ENCODE measurements at regions not wholly inside any gene's neighbourhood (a gene's known extent, or its start where the extent isn't known, plus 50 kb on each side); places are given as distances from the start of the nearest gene placed in this dataset.
"Not testable (repeated sequence)": the region's sequence is repeated elsewhere in the genome, so short reads cannot be mapped to it uniquely, and the experiment has no call there.

DNA sequence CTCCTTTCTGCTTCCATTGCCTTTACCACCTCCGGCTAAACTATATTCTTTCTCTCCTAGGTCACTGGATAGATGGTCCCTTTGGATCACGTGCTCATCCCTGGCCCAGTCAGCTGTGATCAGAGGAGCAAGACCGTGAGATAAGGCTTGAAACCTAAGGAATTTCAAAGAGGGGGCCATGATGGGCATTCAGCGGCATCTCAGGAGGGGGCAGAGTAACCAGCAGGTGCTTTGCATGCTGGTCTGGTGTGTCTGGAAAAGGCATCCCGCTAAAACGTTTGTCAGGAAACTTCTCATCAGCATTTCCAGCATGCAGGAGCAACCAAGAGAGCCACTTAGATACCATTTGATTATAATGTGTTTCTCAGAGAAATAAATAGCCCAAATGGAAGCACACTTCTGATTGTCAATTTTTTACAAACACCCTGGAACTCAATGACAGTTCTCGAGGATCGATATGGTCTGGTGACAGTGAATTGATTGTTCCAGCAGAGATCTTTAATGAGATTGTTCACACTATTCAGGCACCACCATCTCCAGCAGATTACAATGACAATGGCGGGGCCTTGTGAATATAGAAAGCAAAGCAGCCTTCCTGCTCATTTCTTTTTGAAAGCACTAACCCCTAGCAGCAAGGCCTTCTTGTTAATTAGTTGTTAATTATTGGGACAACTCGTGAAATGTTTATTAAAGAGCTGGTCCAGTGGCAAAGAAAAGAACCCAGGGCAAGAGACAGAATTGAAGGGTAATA lies 327.1 kb downstream of the PTTG2 start:
- in situ Hi-C loops (cut with MboI; ENCODE audit: low pct_unique_long_range_greater_than_20kb in 2 of 9, low sequenced_read_pairs in 9 of 9, unreplicated experiment in 9 of 9): no loop called here
- Histone ChIP-seq H3K4me3 (no peak overlapping the region), H3K27ac (peak overlapping the region; percentile 22 to 48), H3K4me1 (replicated peaks in 1 of 2) (peaks cover 21 to 22% of the 10 kb centered on the region in 2 donors)
- peak in 5 of 8 experiments; percentile 56 to 72 (median 62) for ATAC-seq (replicated peaks in 6 of 8)
- WGBS, 10 experiments: 0 to 88% (median 14%) methylated on average over 1 to 9 of the region's 10 CpGs; no CpG with 5 or more reads in 1 of the 10 experiments

DNA sequence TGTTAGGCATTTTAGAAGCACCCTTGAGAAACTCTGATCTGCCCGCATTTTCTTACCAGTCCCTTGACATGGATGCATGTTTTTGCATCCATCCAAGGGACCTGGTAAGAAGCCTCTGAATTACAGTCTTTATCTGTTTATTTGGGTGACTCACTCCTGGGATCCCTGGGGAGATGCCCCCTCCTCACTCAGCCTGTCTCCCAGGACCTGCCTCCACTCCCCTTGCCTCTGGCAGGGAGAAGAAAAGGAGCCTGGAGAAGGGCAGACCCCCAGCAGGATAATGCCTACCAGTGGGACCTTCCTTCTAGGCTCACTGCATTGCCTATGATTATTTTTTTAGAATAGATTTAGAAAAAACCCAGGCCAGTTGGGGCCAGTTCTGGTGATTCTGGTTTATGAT lies 329.4 kb downstream of the PTTG2 start:
- WGBS, 10 experiments: 80 to 100% (median 92%) methylated on average over 1 of the region's 1 CpG; no CpG with 5 or more reads in 6 of the 10 experiments
- no peak overlapping the region for H3K27ac ChIP-seq
- H3K4me3 ChIP-seq: no peak overlapping the region
- peaks cover 21 to 22% of the 10 kb centered on the region in 2 donors for H3K4me1 ChIP-seq (replicated peaks in 1 of 2)
- peak in 4 of 8 experiments; percentile 52 to 72 (median 54) for ATAC-seq (replicated peaks in 6 of 8)
- in situ Hi-C loops (cut with MboI; ENCODE audit: low pct_unique_long_range_greater_than_20kb in 2 of 9, low sequenced_read_pairs in 9 of 9, unreplicated experiment in 9 of 9): no loop called here

DNA sequence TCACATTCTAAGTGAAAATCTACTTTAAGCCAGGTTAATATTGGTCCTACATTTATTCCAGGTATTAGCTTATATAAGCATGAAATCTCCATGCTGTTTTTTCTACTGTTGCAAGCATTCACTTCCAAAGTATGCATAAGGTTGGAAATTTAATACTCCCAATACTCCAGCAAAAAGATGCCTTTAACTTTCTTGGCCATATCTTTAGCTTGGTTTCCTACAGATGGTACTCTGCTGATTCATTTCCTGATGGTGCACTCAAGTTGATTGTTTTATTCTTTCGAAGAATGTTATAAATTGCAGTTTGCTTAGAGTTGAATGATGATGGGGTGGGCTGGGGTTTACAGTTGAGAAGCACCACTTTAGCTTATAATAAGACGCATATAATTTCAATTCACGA lies 330.2 kb downstream of the PTTG2 start:
- peak in 1 of 8 experiments; percentile 16 for ATAC-seq (replicated peaks in 6 of 8)
- Histone ChIP-seq H3K4me1 (replicated peaks in 1 of 2) (peaks cover 21 to 22% of the 10 kb centered on the region in 2 donors), H3K4me3 (no peak overlapping the region), H3K27ac (no peak overlapping the region)
- WGBS, 10 experiments: 66 to 100% (median 89%) methylated on average over 1 to 3 of the region's 3 CpGs
- in situ Hi-C loops (cut with MboI; ENCODE audit: low pct_unique_long_range_greater_than_20kb in 2 of 9, low sequenced_read_pairs in 9 of 9, unreplicated experiment in 9 of 9): no loop called here

DNA sequence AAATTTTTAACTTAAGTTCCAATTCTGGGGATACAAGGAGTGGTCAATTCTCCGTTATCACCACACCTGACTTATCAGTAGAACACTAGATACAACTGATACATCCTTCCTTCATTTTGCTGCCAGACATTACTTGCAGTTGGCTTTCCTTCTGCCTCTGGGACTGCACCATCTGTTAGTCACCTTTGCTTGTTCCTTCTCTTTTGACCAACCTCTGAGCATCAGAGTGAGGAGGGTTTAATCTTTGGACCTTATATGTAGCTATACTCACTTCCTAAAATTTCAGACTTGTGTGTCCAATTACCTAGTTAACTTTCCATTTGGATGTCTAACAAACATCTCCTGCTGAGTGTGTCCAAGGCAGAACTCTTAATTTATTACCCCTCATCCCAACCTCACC lies 330.7 kb downstream of the PTTG2 start:
- in situ Hi-C loops (cut with MboI; ENCODE audit: low pct_unique_long_range_greater_than_20kb in 2 of 9, low sequenced_read_pairs in 9 of 9, unreplicated experiment in 9 of 9): no loop called here
- no peak overlapping the region for H3K27ac ChIP-seq

DNA sequence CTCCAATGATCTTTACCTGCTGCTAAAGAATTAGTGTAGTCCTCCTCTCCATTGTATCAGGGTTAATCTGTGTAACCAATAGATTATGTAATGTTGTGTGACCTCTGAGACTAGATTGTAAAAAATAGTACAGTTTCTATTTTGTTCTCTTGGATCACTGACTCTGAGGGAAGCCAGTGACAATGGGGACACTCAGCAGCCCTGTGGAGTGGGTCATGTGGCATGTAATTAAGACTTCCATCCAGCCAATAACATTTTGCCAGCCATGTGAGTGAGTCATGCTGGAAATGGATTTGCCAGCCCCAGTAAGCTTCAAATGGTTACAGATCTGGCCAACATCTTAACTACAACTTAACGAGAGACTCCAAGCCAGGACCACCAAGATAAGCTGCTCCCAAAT lies 332.3 kb downstream of the PTTG2 start:
- Histone ChIP-seq H3K4me3 (no peak overlapping the region), H3K27ac (no peak overlapping the region), H3K4me1 (replicated peaks in 1 of 2) (peaks cover 14 to 15% of the 10 kb centered on the region in 2 donors)
- ATAC-seq (replicated peaks in 6 of 8): no peak
- 83 to 100% (median 91%) methylated on average over 1 of the region's 1 CpG; no CpG with 5 or more reads in 4 of the 10 experiments for WGBS, 10 experiments
- in situ Hi-C loops (cut with MboI; ENCODE audit: low pct_unique_long_range_greater_than_20kb in 2 of 9, low sequenced_read_pairs in 9 of 9, unreplicated experiment in 9 of 9): no loop called here

More for the DNA sequence above, 330.7 kb downstream of the PTTG2 start:
- no peak for ATAC-seq (replicated peaks in 6 of 8)
- 80 to 100% (median 100%) methylated on average over 1 of the region's 1 CpG; no CpG with 5 or more reads in 1 of the 10 experiments for WGBS, 10 experiments
- Histone ChIP-seq H3K4me1 (replicated peaks in 1 of 2) (peaks cover 21 to 22% of the 10 kb centered on the region in 2 donors), H3K4me3 (no peak overlapping the region)

DNA sequence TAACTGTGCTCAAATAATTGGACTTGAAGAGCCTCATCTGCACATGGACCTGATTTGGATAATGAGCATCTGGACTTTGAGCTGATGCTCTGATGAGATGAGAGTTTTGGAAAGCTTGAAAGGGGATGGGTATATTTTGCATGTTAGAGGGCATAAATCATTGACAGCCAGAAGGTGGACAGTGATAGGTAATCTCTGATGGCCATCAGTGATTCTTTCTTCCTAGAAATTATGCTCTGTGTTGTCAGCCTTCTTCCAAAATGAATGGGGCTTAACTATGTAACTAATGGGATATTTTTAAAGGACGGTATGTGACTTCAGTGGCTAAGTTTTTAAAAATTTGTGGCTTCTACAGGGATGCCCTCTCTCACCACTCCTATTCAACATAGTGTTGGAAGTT lies 334.0 kb downstream of the PTTG2 start:
- 56 to 100% (median 70%) methylated on average over 1 of the region's 1 CpG; no CpG with 5 or more reads in 3 of the 10 experiments for WGBS, 10 experiments
- in situ Hi-C loops (cut with MboI; ENCODE audit: low pct_unique_long_range_greater_than_20kb in 2 of 9, low sequenced_read_pairs in 9 of 9, unreplicated experiment in 9 of 9): no loop called here
- peaks cover 5 to 9% of the 10 kb centered on the region in 2 donors for H3K4me1 ChIP-seq (replicated peaks in 1 of 2)
- no peak overlapping the region for H3K27ac ChIP-seq
- no peak overlapping the region for H3K4me3 ChIP-seq
- no peak for ATAC-seq (replicated peaks in 6 of 8)

DNA sequence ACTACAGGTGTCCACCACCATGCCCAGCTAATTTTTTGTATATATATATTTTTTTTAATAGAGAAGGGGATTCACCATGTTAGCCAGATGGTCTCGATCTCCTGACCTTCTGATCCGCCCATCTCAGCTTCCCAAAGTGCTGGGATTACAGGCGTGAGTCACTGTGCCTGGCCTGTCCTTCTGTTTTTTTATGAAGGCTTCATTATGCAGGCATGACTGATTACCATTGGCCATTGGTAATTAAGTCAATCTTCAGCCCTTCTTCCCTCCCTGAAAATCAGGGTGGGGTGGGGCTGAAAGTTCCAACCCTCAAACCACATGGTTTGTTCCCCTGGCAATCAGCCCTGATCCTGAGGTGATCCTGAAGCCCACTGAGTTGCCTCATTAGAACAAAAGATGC lies 336.9 kb downstream of the PTTG2 start:
- 25 to 100% (median 97%) methylated on average over 2 to 3 of the region's 3 CpGs; no CpG with 5 or more reads in 6 of the 10 experiments for WGBS, 10 experiments
- Histone ChIP-seq H3K4me3 (no peak overlapping the region), H3K27ac (no peak overlapping the region), H3K4me1 (replicated peaks in 1 of 2) (no peaks in the 10 kb centered on the region)
- peak in 2 of 8 experiments; percentile 76 to 90 for ATAC-seq (replicated peaks in 6 of 8)
- in situ Hi-C loops (cut with MboI; ENCODE audit: low pct_unique_long_range_greater_than_20kb in 2 of 9, low sequenced_read_pairs in 9 of 9, unreplicated experiment in 9 of 9): no loop called here

DNA sequence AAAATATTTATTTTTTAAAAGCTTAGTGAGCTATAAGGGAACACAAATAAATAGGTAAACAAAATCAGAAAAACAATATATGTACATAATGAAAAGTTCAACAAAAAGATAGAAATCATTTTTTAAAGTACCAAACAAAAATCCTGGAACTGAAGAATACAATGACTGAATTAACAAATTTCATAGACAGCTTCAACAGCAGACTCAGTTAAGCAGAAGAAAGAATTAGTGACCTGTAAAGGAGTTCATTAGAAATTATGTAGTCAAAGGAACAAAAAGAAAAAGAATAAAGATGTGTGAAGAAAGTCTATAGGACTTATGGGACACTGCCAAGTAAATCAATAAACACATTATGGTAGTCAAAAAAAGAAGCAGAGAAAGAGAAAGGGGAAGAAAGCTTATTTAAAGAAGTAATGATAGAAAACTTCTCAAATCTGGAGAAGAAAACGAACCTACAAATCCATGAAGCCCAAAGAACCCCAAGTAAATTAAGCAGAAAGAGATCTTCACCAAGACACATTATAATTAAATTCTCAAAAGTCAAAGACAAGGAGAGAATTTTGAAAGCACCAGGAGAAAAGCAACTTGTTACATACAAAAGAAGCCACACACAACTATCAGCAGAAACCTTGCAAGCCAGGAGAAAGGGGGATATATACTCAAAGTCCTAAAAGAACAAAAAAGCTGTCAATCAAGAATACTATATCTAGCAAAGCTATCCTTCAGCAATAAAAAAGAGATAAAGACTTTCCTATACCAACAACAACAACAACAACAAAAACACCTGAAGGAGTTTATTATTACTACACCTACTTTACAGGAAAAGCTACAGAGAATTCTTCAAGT lies 338.9 kb downstream of the PTTG2 start:
- WGBS, 10 experiments: 0 to 64% (median 50%) methylated on average over 1 of the region's 1 CpG; no CpG with 5 or more reads in 2 of the 10 experiments
- in situ Hi-C loops (cut with MboI; ENCODE audit: low pct_unique_long_range_greater_than_20kb in 2 of 9, low sequenced_read_pairs in 9 of 9, unreplicated experiment in 9 of 9): no loop called here
- no peak for ATAC-seq (replicated peaks in 6 of 8)
- no peaks in the 10 kb centered on the region for H3K4me1 ChIP-seq (replicated peaks in 1 of 2)
- no peak overlapping the region for H3K4me3 ChIP-seq
- H3K27ac ChIP-seq: no peak overlapping the region

DNA sequence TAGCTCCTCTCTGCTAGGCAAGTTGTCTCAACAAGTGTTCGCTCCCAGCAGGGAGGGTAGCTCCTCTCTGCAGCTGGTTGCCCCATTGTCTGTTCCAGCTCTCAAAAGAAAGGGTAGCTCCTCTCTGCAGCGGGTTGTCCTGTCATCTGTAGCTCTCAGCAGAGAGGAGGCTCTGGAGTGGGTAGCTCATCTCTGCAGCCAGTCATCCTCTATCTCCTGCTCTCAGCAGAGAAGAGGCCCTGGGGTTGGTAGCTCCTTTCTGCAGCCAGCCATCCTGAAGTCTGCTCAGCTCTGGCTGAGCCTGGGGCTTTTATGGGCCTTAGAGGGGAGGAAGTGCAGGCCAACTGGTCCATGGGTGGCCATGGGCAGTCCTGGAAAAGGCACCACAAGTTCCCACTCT lies 342.7 kb downstream of the PTTG2 start:
- 33 to 100% (median 54%) methylated on average over 1 to 2 of the region's 2 CpGs; no CpG with 5 or more reads in 5 of the 10 experiments for WGBS, 10 experiments
- no peaks in the 10 kb centered on the region for H3K4me1 ChIP-seq (replicated peaks in 1 of 2)
- no peak for ATAC-seq (replicated peaks in 6 of 8)
- no peak overlapping the region for H3K27ac ChIP-seq
- H3K4me3 ChIP-seq: no peak overlapping the region
- in situ Hi-C loops (cut with MboI; ENCODE audit: low pct_unique_long_range_greater_than_20kb in 2 of 9, low sequenced_read_pairs in 9 of 9, unreplicated experiment in 9 of 9): loop anchor here in 2 of 9 experiments (25.0 kb wide), 4 partner anchors 116 to 434 kb away; no protein-coding TSS in a partner anchor

DNA sequence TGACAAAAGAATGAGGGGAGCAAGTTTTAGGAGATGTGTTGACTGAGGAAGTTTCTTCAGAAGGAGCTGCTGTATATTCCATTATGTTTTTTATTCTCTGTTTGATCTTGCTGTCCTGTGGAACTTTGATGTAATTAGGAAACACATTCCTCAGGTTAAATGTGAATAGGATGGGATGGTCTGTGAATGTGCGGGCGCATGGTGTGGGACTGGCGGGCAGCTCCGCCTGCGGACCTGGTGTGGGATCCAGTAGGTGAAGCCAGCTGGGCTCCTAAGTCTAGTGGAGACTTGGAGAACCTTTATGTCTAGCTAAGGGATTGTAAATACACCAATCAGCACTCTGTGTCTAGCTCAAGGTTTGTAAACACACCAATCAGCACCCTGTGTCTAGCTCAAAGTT lies 344.3 kb downstream of the PTTG2 start:
- in situ Hi-C loops (cut with MboI; ENCODE audit: low pct_unique_long_range_greater_than_20kb in 2 of 9, low sequenced_read_pairs in 9 of 9, unreplicated experiment in 9 of 9): loop anchor here in 2 of 9 experiments (25.0 kb wide), 4 partner anchors 117 to 433 kb away; no protein-coding TSS in a partner anchor
- not testable (repeated sequence) for ATAC-seq (replicated peaks in 6 of 8)
- 80 to 100% (median 100%) methylated on average over 1 to 5 of the region's 5 CpGs; no CpG with 5 or more reads in 4 of the 10 experiments for WGBS, 10 experiments

DNA sequence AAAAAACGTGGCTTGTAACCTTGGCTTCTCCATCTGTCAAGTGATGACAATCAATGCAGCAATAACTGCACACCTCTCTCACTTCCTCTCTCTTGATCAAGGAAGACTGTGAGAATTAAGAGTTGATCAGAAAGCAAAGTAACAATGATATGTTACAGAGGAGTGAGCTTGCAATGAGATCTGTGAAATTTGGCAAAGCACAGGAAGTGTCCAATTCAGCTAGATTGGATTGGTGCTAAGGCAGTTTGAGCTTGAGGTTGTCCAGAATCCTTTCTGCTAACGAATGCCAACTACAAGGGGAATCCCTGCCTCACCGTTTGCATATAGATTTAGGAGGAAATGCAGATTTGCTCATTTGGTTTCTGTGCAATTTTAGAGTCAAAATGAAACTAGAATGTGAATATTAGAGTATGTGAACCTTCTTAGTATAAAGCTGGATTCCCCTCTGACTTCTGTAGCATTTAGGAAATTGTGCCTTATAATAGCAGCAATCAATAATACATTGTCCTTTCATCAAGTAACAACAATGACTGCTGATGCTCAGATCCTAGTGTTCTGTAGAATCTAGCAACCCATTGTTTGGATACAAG lies 346.4 kb downstream of the PTTG2 start:
- no peak overlapping the region for H3K27ac ChIP-seq
- H3K4me1 ChIP-seq (replicated peaks in 1 of 2): no peaks in the 10 kb centered on the region
- in situ Hi-C loops (cut with MboI; ENCODE audit: low pct_unique_long_range_greater_than_20kb in 2 of 9, low sequenced_read_pairs in 9 of 9, unreplicated experiment in 9 of 9): loop anchor here in 2 of 9 experiments (25.0 kb wide), 4 partner anchors 119 to 431 kb away; no protein-coding TSS in a partner anchor
- no peak overlapping the region for H3K4me3 ChIP-seq
- 0 to 86% (median 67%) methylated on average over 1 to 3 of the region's 3 CpGs; no CpG with 5 or more reads in 1 of the 10 experiments for WGBS, 10 experiments
- peak in 1 of 8 experiments; percentile 31 for ATAC-seq (replicated peaks in 6 of 8)

More for the DNA sequence above, 344.3 kb downstream of the PTTG2 start:
- not testable (repeated sequence) for H3K4me1 ChIP-seq (replicated peaks in 1 of 2); H3K4me3 ChIP-seq; H3K27ac ChIP-seq

DNA sequence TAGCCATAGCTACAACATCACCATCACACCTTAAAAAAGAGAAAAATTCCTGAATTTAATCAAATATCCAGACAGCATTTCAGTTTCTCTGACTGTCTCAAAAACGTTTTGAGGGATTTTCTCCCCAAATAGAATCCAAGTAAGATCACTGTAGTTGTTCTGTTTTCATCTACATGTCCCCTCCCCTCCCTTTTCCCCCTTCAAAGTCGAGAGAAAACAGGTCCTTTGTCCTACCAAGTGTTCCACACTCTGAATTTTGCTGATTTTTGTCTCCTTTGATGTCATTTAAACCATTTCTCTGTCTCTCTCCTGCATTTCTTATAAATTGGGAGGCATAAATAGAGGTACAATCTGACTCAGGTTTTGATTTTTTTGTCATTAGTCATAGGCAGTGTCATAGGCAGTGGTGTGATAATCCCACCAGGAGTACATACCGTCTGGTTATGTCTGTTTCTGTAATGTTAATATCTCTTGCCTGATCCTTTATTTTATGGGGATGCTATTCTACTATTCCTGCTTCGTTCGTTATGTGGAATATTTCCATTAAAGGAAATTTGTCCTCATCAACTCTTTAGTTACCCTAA lies 348.6 kb downstream of the PTTG2 start:
- Histone ChIP-seq H3K27ac (no peak overlapping the region), H3K4me1 (replicated peaks in 1 of 2) (no peaks in the 10 kb centered on the region), H3K4me3 (no peak overlapping the region)
- peak in 2 of 8 experiments; percentile 45 to 49 for ATAC-seq (replicated peaks in 6 of 8)
- 14 to 100% (median 49%) methylated on average over 1 to 5 of the region's 5 CpGs for WGBS, 10 experiments
- in situ Hi-C loops (cut with MboI; ENCODE audit: low pct_unique_long_range_greater_than_20kb in 2 of 9, low sequenced_read_pairs in 9 of 9, unreplicated experiment in 9 of 9): loop anchor here in 2 of 9 experiments (25.0 kb wide), 4 partner anchors 122 to 428 kb away; no protein-coding TSS in a partner anchor
